GM21367 (cell line): ENCODE measurements at regions not wholly inside any gene's neighbourhood (a gene's known extent, or its start where the extent isn't known, plus 50 kb on each side); places are given as distances from the start of the nearest gene placed in this dataset.

Experiments
- ATAC-seq: cut with Tn5 transposase; IDR thresholded peaks from one replicate; pipeline ENCODE4 v1.9.1; 2021; ENCODE audit not compliant: unreplicated experiment

DNA sequence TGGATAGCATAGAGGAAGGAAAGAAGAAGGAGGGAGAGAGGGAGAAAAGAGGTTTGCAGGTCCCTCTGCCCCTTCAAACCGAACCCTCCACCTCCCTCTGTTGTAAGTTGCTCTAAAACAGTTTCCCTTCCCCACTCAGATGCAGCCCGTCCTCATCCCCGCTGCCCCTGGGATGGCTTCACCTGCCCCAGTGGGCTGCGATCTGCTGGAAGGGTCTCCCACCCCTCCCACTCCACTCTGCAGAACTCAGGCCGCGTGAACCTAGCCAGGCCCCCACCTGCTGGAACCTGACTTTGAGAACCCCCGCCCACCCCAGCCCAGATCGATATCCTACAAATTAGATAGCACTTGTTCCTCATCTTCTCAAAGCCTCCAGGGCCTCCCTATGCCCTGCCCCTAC is 190.8 kb downstream of the DLL1 start:
- ATAC-seq, result no peak

DNA sequence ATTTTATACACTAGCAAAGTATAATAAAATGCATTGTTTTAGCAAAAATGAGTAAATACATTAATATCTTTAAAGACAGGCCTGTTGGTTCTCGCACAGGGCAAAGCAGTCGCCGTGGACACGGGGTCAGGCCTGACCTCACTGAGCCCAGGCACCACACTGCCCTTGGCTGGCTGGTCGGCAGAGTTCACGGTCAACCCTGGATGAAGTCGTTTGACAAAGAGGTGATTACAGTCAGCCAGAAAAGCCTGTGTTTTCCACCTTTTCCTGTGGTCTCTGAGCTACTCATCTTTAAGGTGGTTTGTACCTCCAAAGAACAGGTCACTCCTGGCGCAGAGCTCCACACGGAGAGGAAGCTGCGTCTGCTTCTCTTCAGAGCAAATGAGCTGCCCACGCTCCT is 191.5 kb downstream of the DLL1 start:
- ATAC-seq, result no peak

- no peak for ATAC-seq
These were observed 192.3 kb downstream of the DLL1 start for GRCh38 chr6:170098428-170099170.

- ATAC-seq, result no peak
These were observed 193.1 kb downstream of the DLL1 start for GRCh38 chr6:170097505-170098427.

DNA sequence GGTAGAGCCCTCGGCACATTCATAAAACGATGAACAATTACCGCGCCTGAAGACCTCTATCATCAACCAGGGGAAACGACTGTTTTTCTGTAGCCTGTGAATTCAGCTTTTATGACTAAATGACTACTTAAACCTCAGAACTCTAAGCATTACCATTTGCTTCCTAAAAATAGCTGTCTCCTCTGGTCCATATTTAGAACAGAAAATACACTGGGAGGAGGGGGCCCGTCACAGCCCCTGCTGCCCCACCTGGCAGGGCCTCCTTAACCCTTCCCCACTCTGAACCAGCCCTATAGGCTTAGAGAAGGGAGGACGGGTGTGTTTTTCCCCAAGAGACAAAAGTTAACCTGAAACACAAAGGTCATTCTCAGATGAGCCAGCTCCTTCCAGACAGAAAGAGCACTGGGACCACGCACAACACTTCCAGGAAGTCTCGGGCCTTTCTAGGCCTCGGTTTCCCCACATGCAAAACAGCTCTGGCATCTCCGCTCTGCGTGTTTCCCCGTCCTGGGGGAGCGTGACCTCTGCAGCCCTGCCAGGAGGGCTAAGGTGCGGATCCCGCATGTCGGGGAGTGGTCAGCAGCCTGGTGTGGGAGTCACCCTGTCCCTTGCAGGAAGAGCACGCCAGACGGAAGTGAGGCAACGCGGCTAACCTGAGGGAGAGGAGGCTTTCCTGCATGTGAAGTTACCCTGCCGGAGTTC is 193.9 kb downstream of the DLL1 start:
- no peak for ATAC-seq

GRCh38 chr6:170096191-170096802 is 194.6 kb downstream of the DLL1 start:
- no peak for ATAC-seq

DNA sequence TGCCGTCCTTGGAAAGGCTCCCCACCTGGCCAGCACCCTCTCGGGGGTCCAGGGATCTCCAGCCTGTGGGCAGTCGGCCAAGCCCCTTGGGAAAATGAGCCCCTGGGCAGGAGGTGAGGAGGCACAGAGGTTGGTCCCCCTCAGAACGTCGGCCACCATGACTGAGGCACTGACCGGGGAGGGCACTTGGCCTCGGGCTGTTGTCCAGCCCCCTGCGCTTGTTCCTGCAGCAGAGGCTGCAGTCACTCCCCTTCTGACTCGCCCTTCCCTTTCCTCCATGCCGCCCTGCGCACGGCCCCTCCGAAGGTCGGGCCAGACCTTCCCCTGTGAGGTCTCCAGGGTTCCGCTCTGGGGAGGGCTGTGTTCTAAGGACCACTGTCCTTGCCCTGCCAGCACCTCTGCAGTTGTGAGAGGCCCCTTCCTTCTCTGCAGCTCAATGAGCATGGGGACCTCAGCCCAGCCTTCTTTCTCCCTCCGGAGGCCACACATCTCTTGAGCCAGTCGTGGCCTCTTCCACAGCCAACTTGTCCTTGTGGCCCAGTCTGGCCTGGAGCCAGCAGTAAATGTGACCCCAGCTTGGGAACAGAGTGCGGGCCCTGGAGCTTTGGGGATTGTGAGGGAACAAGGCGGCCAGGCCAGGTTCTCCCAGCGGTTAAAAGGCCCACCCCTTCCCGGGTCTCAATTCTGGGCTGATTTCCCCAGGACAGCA is 195.5 kb downstream of the DLL1 start:
- ATAC-seq, result no peak

- no peak for ATAC-seq
These were observed 196.1 kb downstream of the DLL1 start for GRCh38 chr6:170094686-170095272.

GRCh38 chr6:170093658-170094596 is 197.0 kb downstream of the DLL1 start:
- no peak for ATAC-seq

GRCh38 chr6:170093276-170093657 is 197.6 kb downstream of the DLL1 start:
- ATAC-seq, result no peak

DNA sequence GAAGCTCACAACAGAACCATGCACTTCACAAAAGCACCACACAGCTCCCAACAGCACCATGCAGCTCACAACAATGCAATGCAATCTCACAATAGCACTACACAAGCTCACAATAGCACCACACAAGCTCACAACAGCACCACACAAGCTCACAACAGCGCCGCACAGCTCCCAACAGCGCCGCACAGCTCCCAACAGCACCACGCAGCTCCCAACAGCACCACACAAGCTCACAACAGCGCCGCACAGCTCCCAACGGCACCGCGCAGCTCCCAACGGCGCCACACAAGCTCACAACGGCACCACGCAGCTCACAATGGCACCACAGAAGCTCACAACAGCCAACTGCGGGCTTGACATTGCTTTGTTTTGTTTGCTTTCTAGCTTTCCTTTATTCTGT is 198.1 kb downstream of the DLL1 start:
- no peak for ATAC-seq

GRCh38 chr6:170091639-170092579 is 199.0 kb downstream of the DLL1 start:
- no peak for ATAC-seq

DNA sequence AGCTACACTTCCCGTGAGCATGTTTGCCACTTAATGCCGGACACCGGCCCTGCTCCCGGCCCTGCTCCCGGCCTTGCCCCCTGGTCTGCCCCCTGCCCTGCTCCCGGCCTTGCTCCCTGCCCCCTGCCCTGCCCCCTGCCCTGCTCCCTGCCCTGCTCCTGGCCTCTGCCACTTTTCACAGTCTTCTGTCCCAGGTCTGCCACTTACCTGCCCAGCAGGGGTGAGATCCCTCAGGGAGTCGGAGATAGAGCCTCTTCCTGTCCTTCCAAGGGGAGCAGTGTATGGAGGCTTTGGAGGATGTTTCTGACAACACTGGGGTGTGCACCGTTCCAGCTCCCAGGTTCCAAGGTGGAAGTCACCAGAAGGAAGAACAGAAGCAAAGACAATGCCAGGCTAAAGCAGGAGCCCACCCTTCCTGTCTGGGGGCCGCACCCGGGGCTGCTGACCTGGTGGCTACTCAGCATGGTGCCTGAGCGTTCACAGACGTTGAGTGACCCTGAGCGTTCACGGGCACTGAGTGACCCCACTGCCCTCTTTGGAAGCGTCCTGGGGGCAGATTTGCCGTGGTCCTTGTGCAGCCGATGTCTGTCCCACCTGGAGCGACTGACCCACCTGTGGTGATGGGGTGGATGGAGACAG is 199.8 kb downstream of the DLL1 start:
- ATAC-seq, result no peak

DNA sequence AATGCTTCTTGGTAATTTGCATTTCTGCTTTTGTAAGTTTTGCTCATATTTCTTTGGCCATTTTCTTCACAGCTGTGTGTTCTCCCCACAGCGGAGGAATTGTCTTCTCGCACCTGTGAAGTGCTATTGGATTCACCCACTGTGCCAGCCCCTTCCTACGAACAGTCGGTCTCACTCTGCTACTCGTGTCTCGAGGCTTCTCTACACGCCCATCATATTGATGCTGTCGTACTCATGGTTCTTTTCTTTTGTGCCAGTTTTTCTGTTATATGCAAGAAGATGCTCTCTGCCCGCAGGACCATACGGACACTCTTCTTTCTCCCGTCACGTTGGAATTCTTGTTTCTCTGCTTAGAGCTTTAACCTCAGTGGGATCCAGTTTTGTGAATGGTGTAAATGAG is 200.3 kb downstream of the DLL1 start:
- no peak for ATAC-seq

DNA sequence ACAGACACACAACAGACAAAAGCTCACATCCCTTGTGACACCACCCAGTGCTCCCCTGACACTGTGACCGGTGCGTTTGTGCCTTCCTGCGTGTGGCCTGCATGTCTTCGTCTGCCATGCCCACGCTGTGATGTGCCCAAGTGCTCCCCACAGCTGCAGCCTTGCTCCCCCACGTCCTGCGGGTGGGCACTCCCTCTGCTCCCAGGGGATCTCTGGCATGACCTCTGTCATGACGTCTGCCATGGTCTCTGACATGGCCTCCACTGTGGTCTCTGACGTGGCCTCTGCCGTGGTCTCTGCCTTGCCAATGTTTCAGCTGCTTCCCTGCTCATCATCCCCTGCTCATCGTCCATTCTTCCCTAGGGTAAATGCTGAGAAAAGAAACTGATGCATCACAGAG is 200.9 kb downstream of the DLL1 start:
- no peak for ATAC-seq

GRCh38 chr6:170088582-170088955 is 202.3 kb downstream of the DLL1 start:
- no peak for ATAC-seq

DNA sequence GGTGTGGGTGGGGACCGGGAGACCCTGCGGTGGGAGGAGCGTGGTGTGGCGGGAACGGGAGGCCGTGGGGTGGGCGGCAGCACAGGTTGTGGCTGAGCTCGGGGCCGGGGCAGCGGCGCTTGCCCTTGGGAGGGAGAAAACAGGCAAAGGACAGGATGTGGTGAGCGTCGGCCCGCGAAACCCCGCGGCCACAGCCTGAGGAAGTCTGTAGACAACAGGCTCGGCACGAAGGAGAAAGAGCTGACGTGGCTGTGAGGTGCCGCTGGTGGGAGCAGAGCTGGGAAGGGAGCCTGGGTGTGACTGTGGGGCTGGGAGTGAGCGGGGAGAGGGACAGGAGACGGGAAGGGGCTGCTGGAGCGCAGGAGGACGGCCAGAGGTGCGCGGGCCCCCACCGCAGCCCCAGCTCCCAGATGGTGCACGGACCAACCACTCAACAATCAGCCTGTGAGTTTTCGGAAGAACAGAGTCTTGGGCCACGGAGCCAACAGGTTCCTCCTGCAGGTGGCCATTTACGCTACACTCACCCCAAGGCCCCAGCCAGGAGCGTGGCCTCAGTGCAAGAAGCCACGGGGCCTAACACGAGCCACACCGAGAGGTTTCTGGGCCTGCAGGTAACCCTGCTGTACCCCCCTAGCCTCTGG is 202.8 kb downstream of the DLL1 start:
- no peak for ATAC-seq
